ENCODE measurements at regions not wholly inside any gene's neighbourhood (a gene's known extent, or its start where the extent isn't known, plus 50 kb on each side); places are given as distances from the start of the nearest gene placed in this dataset.
A peak's percentile ranks its signal among the peaks of the same experiment; 100 is the strongest.

DNA sequence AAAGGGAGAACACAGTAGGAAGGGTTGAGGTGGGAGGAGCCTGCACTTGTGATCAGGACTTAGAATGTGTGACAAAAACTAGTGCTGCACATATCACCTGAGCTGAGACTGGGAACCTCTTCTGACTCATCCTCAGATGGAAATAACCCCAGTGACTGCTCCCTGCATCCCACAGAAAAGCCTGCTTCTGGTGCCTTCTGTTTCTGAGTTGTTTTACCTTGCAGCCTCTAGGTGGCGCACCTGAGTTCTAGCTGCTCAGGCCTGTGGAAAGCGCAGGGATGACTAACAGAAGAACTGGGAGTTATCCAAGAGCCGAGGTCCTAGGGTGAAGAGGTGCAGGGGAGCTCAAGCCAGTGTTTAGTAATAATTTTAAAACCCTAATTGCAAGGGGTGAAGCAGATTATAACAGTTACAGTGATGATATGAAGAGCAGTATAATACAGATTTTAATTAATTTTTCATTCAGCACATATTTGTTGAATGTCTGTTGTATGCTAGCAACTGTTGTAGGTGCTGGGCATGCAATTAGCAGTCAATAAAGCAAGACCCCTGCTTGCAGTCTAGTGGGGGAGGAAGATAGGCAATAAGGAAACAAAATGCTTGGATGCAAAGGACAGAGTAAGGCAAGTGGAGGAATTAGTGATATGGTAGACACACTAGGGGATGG is 302.5 kb downstream of the DHX35 start:
- H4K20me1 ChIP-seq (replicated peaks in 1 of 2; ENCODE audit: control insufficient read depth in 1 of 2, insufficient read depth in 2 of 2, low read length in 2 of 2), result peaks cover 0 to 2% of the 10 kb centered on the region in 2 experiments
- H2BK12ac ChIP-seq (ENCODE audit: low read depth, low read length), result no peak overlapping the region
- no peaks in the 10 kb centered on the region; the same call in 1 of the 2 replicates for H3K23me2 ChIP-seq (ENCODE audit: low read depth, low read length)
- DNase-seq (ENCODE audit: low read depth in 1 of 2, low spot score in 2 of 2), result peak; percentile 39 to 75
- no peaks in the 10 kb centered on the region for H3K27me3 ChIP-seq (replicated peaks in 1 of 4; ENCODE audit: control insufficient read depth in 3 of 4, extremely low read depth in 1 of 4, insufficient read depth in 3 of 4, low read length in 3 of 4)
- H2BK15ac ChIP-seq (ENCODE audit: low read length), result no peak overlapping the region
- no peak overlapping the region for H2AFZ ChIP-seq (ENCODE audit: low read length)
- no peak overlapping the region for H3K56ac ChIP-seq (replicated peaks; ENCODE audit: insufficient read length, low read depth, low read length)
- no peak overlapping the region for H3K18ac ChIP-seq (ENCODE audit: extremely low read depth, low read length)
- H3K79me2 ChIP-seq (ENCODE audit: control insufficient read depth in 1 of 2, insufficient read depth in 2 of 2, low read length in 2 of 2), result no peaks in the 10 kb centered on the region
- WGBS, 2 experiments (ENCODE audit: extremely low coverage in 1 of 2, insufficient coverage in 1 of 2, insufficient read length in 1 of 2, insufficient replicate concordance in 2 of 2, low coverage in 1 of 2, low lambda C conversion rate in 2 of 2, missing lambda C conversion rate in 1 of 2), result 30% methylated on average over 3 of the region's 3 CpGs; no CpG with 5 or more reads in 1 of the 2 experiments
- no peak overlapping the region for H4K5ac ChIP-seq (ENCODE audit: insufficient read length, low read depth, low read length)
- no peak overlapping the region for H4K8ac ChIP-seq (ENCODE audit: extremely low read depth, insufficient read depth, low read length)
- H4K91ac ChIP-seq (replicated peaks; ENCODE audit: insufficient read length, low read length), result no peak overlapping the region
- POLR2A ChIA-PET (ENCODE audit: partially characterized antibody), result no interaction called here
- H3K14ac ChIP-seq (ENCODE audit: insufficient read length), result no peak overlapping the region
- no peak overlapping the region for H3K4me2 ChIP-seq (ENCODE audit: insufficient read depth in 1 of 2, low read depth in 2 of 2, low read length in 2 of 2)
- H3K4me1 ChIP-seq (replicated peaks in 1 of 4; ENCODE audit: control insufficient read depth in 3 of 4, insufficient read depth in 4 of 4, low read length in 3 of 4), result no peaks in the 10 kb centered on the region
- H2BK20ac ChIP-seq (ENCODE audit: low read length), result no peak overlapping the region
- H3K4me3 ChIP-seq (ENCODE audit: extremely low read depth in 1 of 4, insufficient read depth in 2 of 4, low read depth in 3 of 4, low read length in 4 of 4), result no peak overlapping the region
- no peak overlapping the region for H3K9ac ChIP-seq (replicated peaks in 1 of 4; ENCODE audit: extremely low read depth in 1 of 4, low read depth in 3 of 4, low read length in 3 of 4)
- H2AK5ac ChIP-seq (ENCODE audit: low read depth, low read length), result no peak overlapping the region
- H3K36me3 ChIP-seq (ENCODE audit: control insufficient read depth in 2 of 4, insufficient read depth in 4 of 4, low read length in 3 of 4), result no peaks in the 10 kb centered on the region
- H3K9me3 ChIP-seq (ENCODE audit: insufficient read depth in 2 of 2, low read depth in 1 of 2, low read length in 1 of 2), result no peaks in the 10 kb centered on the region
- TF ChIP-seq NANOG (IDR thresholded peaks at IDR 0.05; ENCODE audit: insufficient read depth, low read depth, low read length, poor library complexity, severe bottlenecking), result no peak
- 0 out of 2 replicates have a peak, but pooled peaks have one; percentile 18 for TF ChIP-seq YY1 (IDR thresholded peaks at IDR 0.05; ENCODE audit: low read depth, low read length)
- TF ChIP-seq, protein P1, sequence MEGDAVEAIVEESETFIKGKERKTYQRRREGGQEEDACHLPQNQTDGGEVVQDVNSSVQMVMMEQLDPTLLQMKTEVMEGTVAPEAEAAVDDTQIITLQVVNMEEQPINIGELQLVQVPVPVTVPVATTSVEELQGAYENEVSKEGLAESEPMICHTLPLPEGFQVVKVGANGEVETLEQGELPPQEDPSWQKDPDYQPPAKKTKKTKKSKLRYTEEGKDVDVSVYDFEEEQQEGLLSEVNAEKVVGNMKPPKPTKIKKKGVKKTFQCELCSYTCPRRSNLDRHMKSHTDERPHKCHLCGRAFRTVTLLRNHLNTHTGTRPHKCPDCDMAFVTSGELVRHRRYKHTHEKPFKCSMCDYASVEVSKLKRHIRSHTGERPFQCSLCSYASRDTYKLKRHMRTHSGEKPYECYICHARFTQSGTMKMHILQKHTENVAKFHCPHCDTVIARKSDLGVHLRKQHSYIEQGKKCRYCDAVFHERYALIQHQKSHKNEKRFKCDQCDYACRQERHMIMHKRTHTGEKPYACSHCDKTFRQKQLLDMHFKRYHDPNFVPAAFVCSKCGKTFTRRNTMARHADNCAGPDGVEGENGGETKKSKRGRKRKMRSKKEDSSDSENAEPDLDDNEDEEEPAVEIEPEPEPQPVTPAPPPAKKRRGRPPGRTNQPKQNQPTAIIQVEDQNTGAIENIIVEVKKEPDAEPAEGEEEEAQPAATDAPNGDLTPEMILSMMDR (IDR thresholded peaks at IDR 0.05; ENCODE audit: control extremely low read depth in 1 of 3, insufficient read depth in 1 of 3, low read depth in 1 of 3, low read length in 3 of 3), result peak; percentile 67 to 93 (median 86)
- 0 out of 2 replicates have a peak, but pooled peaks have one; percentile 38 for TF ChIP-seq JUND (IDR thresholded peaks at IDR 0.05; ENCODE audit: low read length)
- TF ChIP-seq RAD21 (IDR thresholded peaks at IDR 0.05 in 1 of 2, conservative IDR thresholded peaks at IDR 0.05 in 1 of 2; ENCODE audit: low read depth in 2 of 2, low read length in 2 of 2), result peak; percentile 70 to 79
- H3K23ac ChIP-seq (ENCODE audit: insufficient read length), result no peak overlapping the region
- H2BK5ac ChIP-seq (ENCODE audit: low read depth, low read length), result no peak overlapping the region
- no peak overlapping the region for H2BK120ac ChIP-seq (replicated peaks; ENCODE audit: low read depth, low read length)
- peak; percentile 94 for FAIRE-seq
- H3K4ac ChIP-seq (replicated peaks; ENCODE audit: insufficient read length, low read depth, low read length), result no peak overlapping the region
- no peak overlapping the region for H3K27ac ChIP-seq (ENCODE audit: low read depth, low read length)
- no peaks in the 10 kb centered on the region for H3K79me1 ChIP-seq (ENCODE audit: low read depth, low read length)
- CTCF ChIA-PET (ENCODE audit: partially characterized antibody), result interaction anchor here (0.6 to 9.0 kb wide), 43 partner anchors 9 to 1780 kb away, joined by 3 to 100 read pairs (median 4); no protein-coding TSS in a partner anchor
